Endothelial cell (in vitro differentiated cells): ENCODE measurements at regions not wholly inside any gene's neighbourhood (a gene's known extent, or its start where the extent isn't known, plus 50 kb on each side); places are given as distances from the start of the nearest gene placed in this dataset.

Source experiments
- DNase-seq: peaks from one replicate; pipeline ENCODE4 v3.0.0; 2021; ENCODE audit warnings: low spot score
- H3K27ac Mint-ChIP-seq: one replicate; pipeline ENCODE4 v1.8.0; 2021; ENCODE audit warnings: mixed read lengths, inconsistent platforms; ENCODE audit not compliant: unreplicated experiment
- H3K27me3 Mint-ChIP-seq: one replicate; pipeline ENCODE4 v1.8.0; 2021; ENCODE audit warnings: mild to moderate bottlenecking, moderate library complexity, mixed read lengths, inconsistent platforms; ENCODE audit not compliant: unreplicated experiment
- H3K36me3 Mint-ChIP-seq: one replicate; pipeline ENCODE4 v1.8.0; 2021; ENCODE audit warnings: mild to moderate bottlenecking, low read depth, mixed read lengths, inconsistent platforms; ENCODE audit not compliant: unreplicated experiment
- H3K4me1 Mint-ChIP-seq: one replicate; pipeline ENCODE4 v1.8.0; 2021; ENCODE audit warnings: mild to moderate bottlenecking, mixed read lengths, inconsistent platforms; ENCODE audit not compliant: unreplicated experiment
- H3K4me3 Mint-ChIP-seq: one replicate; pipeline ENCODE4 v1.8.0; 2021; ENCODE audit warnings: mild to moderate bottlenecking, mixed read lengths, inconsistent platforms; ENCODE audit not compliant: unreplicated experiment
- H3K9me3 Mint-ChIP-seq: one replicate; pipeline ENCODE4 v1.8.0; 2021; ENCODE audit warnings: mixed read lengths, inconsistent platforms; ENCODE audit not compliant: unreplicated experiment
- CTCF ChIP-seq: fragments of 200-600 bp; sonication (generic); IDR thresholded peaks from one replicate; pipeline ENCODE4 v1.5.0; 2021; ENCODE audit warnings: antibody characterized with exemption; ENCODE audit not compliant: unreplicated experiment

DNA sequence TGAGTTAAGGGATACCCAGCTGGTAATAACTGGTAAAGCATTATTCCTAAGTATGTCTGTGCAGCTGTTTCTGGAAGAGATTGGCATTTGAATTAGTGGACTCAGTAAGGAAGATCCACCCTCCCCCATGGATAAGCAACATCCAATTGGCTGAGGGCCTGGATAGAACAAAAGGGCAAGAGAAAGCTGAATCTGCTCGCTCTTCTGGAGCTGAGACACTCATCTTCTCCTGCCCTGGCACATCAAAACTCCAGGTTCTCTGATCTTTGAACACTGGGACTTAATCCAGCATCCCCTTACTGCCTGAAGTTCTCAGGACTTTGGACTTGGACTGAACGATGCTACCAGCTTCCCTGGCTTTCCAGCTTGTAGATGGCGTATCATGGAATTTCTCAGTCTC lies 63.1 kb upstream of the CNOT2 start:
- H3K27me3 Mint-ChIP-seq: no peaks in the 10 kb centered on the region
- no peak for TF ChIP-seq CTCF
- DNase-seq: no peak
- no peaks in the 10 kb centered on the region for H3K9me3 Mint-ChIP-seq
- no peaks in the 10 kb centered on the region for H3K4me1 Mint-ChIP-seq
- no peak overlapping the region for H3K4me3 Mint-ChIP-seq
- no peak overlapping the region for H3K27ac Mint-ChIP-seq
- H3K36me3 Mint-ChIP-seq: no peaks in the 10 kb centered on the region

GRCh38 chr12:70185301-70185700 lies 57.9 kb upstream of the CNOT2 start:
- no peak for TF ChIP-seq CTCF

DNA sequence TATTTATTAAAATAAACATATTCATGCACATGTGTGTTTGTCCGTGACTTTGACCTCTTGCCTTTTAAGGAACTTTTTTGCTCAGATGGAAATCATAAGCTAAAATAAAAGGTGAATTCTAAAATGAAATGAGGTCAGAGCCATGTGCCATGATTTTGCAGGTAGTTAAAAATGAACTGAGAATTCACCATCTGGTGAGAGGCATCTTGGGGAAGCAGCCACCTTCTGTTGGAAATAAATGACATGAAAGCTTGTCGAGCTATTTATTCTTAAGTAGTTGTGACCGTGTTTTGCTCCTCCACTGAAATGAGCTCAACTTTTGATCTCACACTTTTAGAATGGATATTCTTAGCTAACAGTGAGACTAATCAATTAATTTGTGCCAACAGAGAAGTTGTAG lies 56.8 kb upstream of the CNOT2 start:
- peaks cover 6% of the 10 kb centered on the region for H3K4me1 Mint-ChIP-seq
- H3K4me3 Mint-ChIP-seq: no peak overlapping the region
- no peaks in the 10 kb centered on the region for H3K36me3 Mint-ChIP-seq
- no peak overlapping the region for H3K27ac Mint-ChIP-seq
- TF ChIP-seq CTCF: no peak
- no peaks in the 10 kb centered on the region for H3K27me3 Mint-ChIP-seq
- no peaks in the 10 kb centered on the region for H3K9me3 Mint-ChIP-seq
- no peak for DNase-seq

More at GRCh38 chr12:70185301-70185700, 57.9 kb upstream of the CNOT2 start:
- H3K27me3 Mint-ChIP-seq: no peaks in the 10 kb centered on the region
- H3K27ac Mint-ChIP-seq: no peak overlapping the region
- H3K36me3 Mint-ChIP-seq: no peaks in the 10 kb centered on the region
- no peaks in the 10 kb centered on the region for H3K9me3 Mint-ChIP-seq
- peaks cover under 1% of the 10 kb centered on the region for H3K4me1 Mint-ChIP-seq
- DNase-seq: no peak
- no peak overlapping the region for H3K4me3 Mint-ChIP-seq

DNA sequence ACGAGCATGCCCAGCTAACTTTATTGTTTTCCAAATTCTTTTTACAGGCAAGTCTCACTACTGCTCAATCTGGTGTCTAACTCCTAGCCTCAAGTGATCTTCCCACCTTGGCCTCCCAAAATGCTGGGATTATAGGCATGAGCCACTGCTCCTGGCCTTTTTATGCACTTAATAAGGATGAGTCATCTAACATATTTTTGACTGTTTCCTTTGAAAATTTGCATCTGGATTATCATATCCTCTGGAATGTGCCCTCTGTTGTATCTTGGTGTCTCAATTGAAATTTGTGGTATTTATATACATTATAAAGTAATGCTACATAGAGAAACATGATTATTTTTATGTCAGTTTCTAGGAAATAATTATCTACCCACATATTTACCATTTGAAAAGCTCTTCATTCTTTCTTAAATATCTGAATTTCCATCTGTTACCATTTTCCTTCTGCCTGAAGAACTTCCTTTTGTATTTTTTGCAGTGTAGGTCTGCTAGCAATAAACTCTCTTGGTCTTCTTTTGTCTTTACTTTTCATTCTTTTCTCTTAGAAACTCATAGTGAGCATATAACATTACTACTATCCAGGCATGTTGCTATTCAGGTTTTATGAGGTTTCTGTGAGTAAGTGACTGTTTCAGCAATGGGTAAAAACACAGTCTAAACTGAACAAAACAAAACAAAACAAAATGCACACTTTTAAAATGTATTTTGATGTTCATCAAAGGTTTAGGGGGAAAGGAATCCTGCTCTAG lies 52.8 kb upstream of the CNOT2 start:
- DNase-seq: no peak
- Mint-ChIP-seq H3K9me3 (no peaks in the 10 kb centered on the region), H3K27me3 (no peaks in the 10 kb centered on the region), H3K4me1 (peaks cover 6% of the 10 kb centered on the region), H3K36me3 (no peaks in the 10 kb centered on the region), H3K4me3 (no peak overlapping the region), H3K27ac (no peak overlapping the region)
- TF ChIP-seq CTCF: no peak
